Peyer's patch (tissue), 4 donors: ENCODE measurements at regions not wholly inside any gene's neighbourhood (a gene's known extent, or its start where the extent isn't known, plus 50 kb on each side); places are given as distances from the start of the nearest gene placed in this dataset.

Source experiments
- CTCF ChIP-seq, 6 experiments: fragments of 450-650 bp in 4 of 6; fragments of 200-600 bp in 2 of 6; sonication (generic) in 1 of 6; IDR thresholded peaks; one replicate each; pipeline ENCODE4 v1.5.1; 2017 to 2019; ENCODE audit warnings: antibody characterized with exemption in 6 of 6, mild to moderate bottlenecking in 3 of 6, moderate library complexity in 1 of 6
- POLR2A ChIP-seq, 2 donors: fragments of 450-650 bp; IDR thresholded peaks; one replicate each; pipeline ENCODE4 v1.5.1; 2017; ENCODE audit warnings: antibody characterized with exemption in 2 of 2, mild to moderate bottlenecking in 2 of 2, moderate library complexity in 2 of 2

- TF ChIP-seq POLR2A (IDR thresholded peaks at IDR 0.05): no peak
- no peak for TF ChIP-seq CTCF (IDR thresholded peaks at IDR 0.05)
Observed at GRCh38 chr1:181318858-181319235, 164.5 kb upstream of the CACNA1E start.
